ENCODE measurements at regions not wholly inside any gene's neighbourhood (a gene's known extent, or its start where the extent isn't known, plus 50 kb on each side); places are given as distances from the start of the nearest gene placed in this dataset.

- TF ChIP-seq GATA1 (IDR thresholded peaks at IDR 0.05; ENCODE audit: low read depth, low read length): no peak
- no peak for TF ChIP-seq POLR2A (IDR thresholded peaks at IDR 0.05; ENCODE audit: low read length)
- no peak for DNase-seq
These were observed 99.6 kb upstream of the THY1 start for GRCh38 chr11:119522609-119523008.

DNA sequence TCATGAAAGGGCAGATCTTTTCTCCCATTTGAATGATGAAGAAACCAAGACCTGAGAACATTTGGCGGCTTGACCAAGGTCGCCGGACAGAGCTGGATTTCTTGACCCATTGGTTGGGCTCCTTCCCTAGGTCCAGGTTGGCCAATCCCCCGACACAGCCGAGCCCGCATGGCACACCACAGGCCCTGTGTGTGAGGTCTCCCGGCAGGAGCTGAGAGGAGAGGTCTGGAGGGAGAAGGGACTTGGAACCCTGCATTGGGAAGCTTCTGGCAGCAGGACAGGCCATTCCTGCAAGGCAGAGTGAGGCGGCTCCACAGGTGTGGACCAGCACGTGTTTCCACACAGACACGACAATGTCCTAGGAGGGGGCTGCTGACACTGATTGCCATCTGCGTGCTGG, 98.6 kb upstream of the THY1 start:
- TF ChIP-seq POLR2A (IDR thresholded peaks at IDR 0.05; ENCODE audit: low read length) (no peak), GATA1 (IDR thresholded peaks at IDR 0.05; ENCODE audit: low read depth, low read length) (no peak)
- no peak for DNase-seq

DNA sequence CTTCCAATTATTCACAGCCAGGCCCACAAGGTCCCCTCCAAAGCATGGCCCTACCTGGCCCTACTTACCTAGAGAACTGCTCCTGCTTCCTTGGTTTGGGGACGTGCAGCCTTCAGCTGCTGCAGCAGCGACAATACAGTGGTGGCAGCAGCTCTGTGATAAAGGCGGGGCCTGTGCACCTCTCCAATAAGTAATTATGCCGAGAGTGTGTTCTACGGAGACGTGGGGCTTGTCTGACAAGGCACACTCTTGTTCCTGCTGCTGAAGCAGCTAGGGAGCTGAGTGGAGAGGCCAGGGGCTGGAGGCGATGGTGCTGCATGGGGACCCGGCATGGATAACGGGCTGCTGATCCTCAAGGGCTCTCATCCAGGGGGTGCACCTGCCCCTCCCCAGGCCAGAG, 98.0 kb upstream of the THY1 start:
- TF ChIP-seq GATA1 (IDR thresholded peaks at IDR 0.05; ENCODE audit: low read depth, low read length): no peak
- no peak for TF ChIP-seq POLR2A (IDR thresholded peaks at IDR 0.05; ENCODE audit: low read length)
- DNase-seq: no peak

DNA sequence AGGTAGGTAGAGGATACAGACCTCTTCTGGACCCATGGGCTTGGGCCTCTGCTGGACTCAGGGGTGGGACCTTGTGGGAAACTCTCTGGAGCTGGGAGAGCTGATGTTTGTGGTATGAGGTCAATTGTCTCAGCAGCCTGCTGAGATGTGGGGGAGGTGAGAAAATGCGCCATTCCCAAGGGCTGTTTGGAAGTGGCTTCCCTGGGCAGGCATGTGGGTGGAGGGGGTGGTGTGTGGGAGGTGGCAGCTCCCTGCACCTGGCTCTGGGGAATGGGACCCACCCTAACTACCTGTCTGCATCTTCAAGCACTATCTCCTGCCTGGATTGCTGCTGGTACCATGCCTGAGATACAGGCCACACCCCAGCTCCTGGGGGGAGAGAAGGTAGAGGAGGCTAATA, 97.4 kb upstream of the THY1 start:
- no peak for DNase-seq
- TF ChIP-seq POLR2A (IDR thresholded peaks at IDR 0.05; ENCODE audit: low read length): no peak

- no peak for DNase-seq
- TF ChIP-seq GATA1 (IDR thresholded peaks at IDR 0.05; ENCODE audit: low read depth, low read length): no peak
- no peak for TF ChIP-seq POLR2A (IDR thresholded peaks at IDR 0.05; ENCODE audit: low read length)
These were observed 96.8 kb upstream of the THY1 start for GRCh38 chr11:119519796-119520195.

GRCh38 chr11:119518746-119519730, 96.1 kb upstream of the THY1 start:
- DNase-seq: peak; percentile 21 to 23
- no peak for TF ChIP-seq POLR2A (IDR thresholded peaks at IDR 0.05; ENCODE audit: low read length)
- no peak for TF ChIP-seq GATA1 (IDR thresholded peaks at IDR 0.05; ENCODE audit: low read depth, low read length)

DNA sequence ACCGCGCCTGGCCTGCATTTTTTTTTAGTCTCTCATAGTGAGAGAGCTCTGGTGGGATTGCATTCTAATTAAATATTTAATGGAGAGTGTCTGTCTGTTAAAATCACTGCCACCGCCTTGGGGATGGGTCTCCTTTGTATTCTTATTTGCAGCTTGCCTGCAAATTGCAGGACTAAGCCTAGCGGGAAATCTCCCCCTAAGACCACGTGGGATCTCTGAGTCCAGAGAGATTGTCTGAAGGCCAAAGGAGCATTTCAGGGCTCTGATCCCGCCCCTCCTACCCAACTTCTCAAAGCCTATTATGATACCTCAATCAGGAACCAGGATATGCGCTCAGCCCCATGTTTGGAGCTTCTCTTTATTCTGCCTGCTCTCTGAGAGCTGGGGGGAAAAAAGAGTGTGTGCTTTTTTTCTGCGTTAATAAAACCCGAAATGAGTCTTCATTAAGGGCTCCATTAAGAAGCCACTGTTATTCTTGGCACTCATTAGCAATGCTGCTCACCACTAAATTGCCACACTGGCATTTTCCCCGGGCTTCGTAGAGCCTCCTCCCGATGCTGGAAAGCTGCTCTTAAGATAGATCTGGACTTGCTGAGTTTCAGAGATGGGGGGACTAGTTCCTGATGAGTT, 92.9 kb upstream of the THY1 start:
- DNase-seq: no peak
- TF ChIP-seq POLR2A (IDR thresholded peaks at IDR 0.05; ENCODE audit: low read length): no peak
- no peak for TF ChIP-seq GATA1 (IDR thresholded peaks at IDR 0.05; ENCODE audit: low read depth, low read length)

- no peak for TF ChIP-seq POLR2A (IDR thresholded peaks at IDR 0.05; ENCODE audit: low read length)
- no peak for TF ChIP-seq GATA1 (IDR thresholded peaks at IDR 0.05; ENCODE audit: low read depth, low read length)
- DNase-seq: no peak
These were observed 90.8 kb upstream of the THY1 start for GRCh38 chr11:119513806-119514170.

- TF ChIP-seq POLR2A (IDR thresholded peaks at IDR 0.05; ENCODE audit: low read length): no peak
- TF ChIP-seq GATA1 (IDR thresholded peaks at IDR 0.05; ENCODE audit: low read depth, low read length): no peak
- no peak for DNase-seq
These were observed 90.3 kb upstream of the THY1 start for GRCh38 chr11:119513131-119513805.

DNA sequence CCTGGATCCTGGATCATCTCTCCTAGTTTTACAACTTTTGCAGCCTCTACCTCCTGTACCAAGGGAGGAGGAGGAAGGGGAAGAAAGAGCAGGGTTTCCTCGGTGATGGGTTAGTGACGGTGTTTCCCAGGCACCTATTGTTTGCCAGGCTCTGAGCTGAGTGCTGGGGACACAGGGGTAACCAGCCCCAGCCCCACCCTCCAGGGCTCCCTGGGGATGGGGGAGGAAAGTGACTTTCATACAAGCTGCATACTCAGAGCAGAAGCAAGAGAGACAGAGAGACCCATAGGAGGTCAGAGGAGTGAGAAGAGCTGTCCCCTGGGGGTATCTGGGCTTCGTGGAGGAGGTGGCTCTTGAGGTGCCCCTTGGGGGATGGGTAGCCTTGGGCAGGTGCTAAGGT, 89.4 kb upstream of the THY1 start:
- TF ChIP-seq POLR2A (IDR thresholded peaks at IDR 0.05; ENCODE audit: low read length) (no peak), GATA1 (IDR thresholded peaks at IDR 0.05; ENCODE audit: low read depth, low read length) (no peak)
- DNase-seq: no peak

- TF ChIP-seq POLR2A (IDR thresholded peaks at IDR 0.05; ENCODE audit: low read length) (no peak), GATA1 (IDR thresholded peaks at IDR 0.05; ENCODE audit: low read depth, low read length) (no peak)
- DNase-seq: no peak
These were observed 88.8 kb upstream of the THY1 start for GRCh38 chr11:119511614-119512306.

GRCh38 chr11:119509969-119510401, 87.0 kb upstream of the THY1 start:
- DNase-seq: peak in 1 of 2 experiments; percentile 7

GRCh38 chr11:119509282-119509841, 86.4 kb upstream of the THY1 start:
- peak in 1 of 2 experiments; percentile 10 for DNase-seq

More at GRCh38 chr11:119509969-119510401, 87.0 kb upstream of the THY1 start:
- TF ChIP-seq GATA1 (IDR thresholded peaks at IDR 0.05; ENCODE audit: low read depth, low read length) (no peak), POLR2A (IDR thresholded peaks at IDR 0.05; ENCODE audit: low read length) (no peak)

More at GRCh38 chr11:119509282-119509841, 86.4 kb upstream of the THY1 start:
- TF ChIP-seq POLR2A (IDR thresholded peaks at IDR 0.05; ENCODE audit: low read length) (no peak), GATA1 (IDR thresholded peaks at IDR 0.05; ENCODE audit: low read depth, low read length) (no peak)

Measured in erythroblast (primary cell).